ENCODE measurements at regions not wholly inside any gene's neighbourhood (a gene's known extent, or its start where the extent isn't known, plus 50 kb on each side); places are given as distances from the start of the nearest gene placed in this dataset.

- DNase-seq, result no peak
- no peak for TF ChIP-seq CTCF (IDR thresholded peaks at IDR 0.05)
- Mint-ChIP-seq H3K9me3 (peaks cover 0 to 4% (median 2%) of the 10 kb centered on the region in 7 donors), H3K27ac (no peak overlapping the region), H3K36me3 (no peaks in the 10 kb centered on the region), H3K27me3 (ENCODE audit: low read depth in 3 of 3) (no peaks in the 10 kb centered on the region), H3K4me3 (no peak overlapping the region), H3K4me1 (no peaks in the 10 kb centered on the region)
- Histone ChIP-seq H3K4me3 (replicated peaks in 1 of 3; ENCODE audit: low read depth in 2 of 3, low read length in 3 of 3) (no peak overlapping the region), H3K79me2 (ENCODE audit: insufficient read depth, low read length) (no peaks in the 10 kb centered on the region), H3K4me1 (ENCODE audit: control insufficient read depth in 1 of 2, insufficient read depth in 2 of 2, low read length in 2 of 2) (no peaks in the 10 kb centered on the region), H2AFZ (ENCODE audit: insufficient read depth, low read depth, low read length, poor library complexity, severe bottlenecking) (no peak overlapping the region), H3K9ac (ENCODE audit: insufficient read depth, low read length, poor library complexity, severe bottlenecking) (no peak overlapping the region), H4K20me1 (ENCODE audit: insufficient read depth, low read length) (no peaks in the 10 kb centered on the region), H3K27ac (ENCODE audit: low read depth in 1 of 2, low read length in 2 of 2) (no peak overlapping the region), H3K9me3 (replicated peaks in 1 of 2; ENCODE audit: control insufficient read depth in 1 of 2, insufficient read depth in 1 of 2, low read length in 2 of 2) (no peaks in the 10 kb centered on the region), H3K4me2 (replicated peaks; ENCODE audit: extremely low read depth, low read length, poor library complexity, severe bottlenecking) (no peak overlapping the region), H3K27me3 (ENCODE audit: control insufficient read depth in 2 of 2, insufficient read depth in 2 of 2, low read length in 2 of 2) (no peaks in the 10 kb centered on the region), H3K36me3 (replicated peaks in 1 of 2; ENCODE audit: control insufficient read depth in 1 of 2, insufficient read depth in 2 of 2, low read length in 2 of 2) (no peaks in the 10 kb centered on the region)
- WGBS (ENCODE audit: insufficient coverage), result 100% methylated on average over 1 of the region's 4 CpGs
- intact Hi-C loops (cut with micrococcal nuclease), result no loop called here
Observed at GRCh38 chr4:115334736-115335411, 221.5 kb upstream of the NDST4 start.

GRCh38 chr4:115332078-115332477, 218.7 kb upstream of the NDST4 start:
- Mint-ChIP-seq H3K4me1 (no peaks in the 10 kb centered on the region), H3K27me3 (ENCODE audit: low read depth in 3 of 3) (no peaks in the 10 kb centered on the region), H3K4me3 (no peak overlapping the region), H3K36me3 (no peaks in the 10 kb centered on the region), H3K27ac (no peak overlapping the region), H3K9me3 (peaks cover 0 to 4% (median 0%) of the 10 kb centered on the region in 7 donors)
- H3K36me3 ChIP-seq (replicated peaks in 1 of 2; ENCODE audit: control insufficient read depth in 1 of 2, insufficient read depth in 2 of 2, low read length in 2 of 2), result no peaks in the 10 kb centered on the region
- no peak overlapping the region for H3K4me3 ChIP-seq (replicated peaks in 1 of 3; ENCODE audit: low read depth in 2 of 3, low read length in 3 of 3)
- no peak overlapping the region for H2AFZ ChIP-seq (ENCODE audit: insufficient read depth, low read depth, low read length, poor library complexity, severe bottlenecking)
- no peak overlapping the region for H3K4me2 ChIP-seq (replicated peaks; ENCODE audit: extremely low read depth, low read length, poor library complexity, severe bottlenecking)
- no peaks in the 10 kb centered on the region for H4K20me1 ChIP-seq (ENCODE audit: insufficient read depth, low read length)
- no peaks in the 10 kb centered on the region for H3K27me3 ChIP-seq (ENCODE audit: control insufficient read depth in 2 of 2, insufficient read depth in 2 of 2, low read length in 2 of 2)
- H3K9me3 ChIP-seq (replicated peaks in 1 of 2; ENCODE audit: control insufficient read depth in 1 of 2, insufficient read depth in 1 of 2, low read length in 2 of 2), result no peaks in the 10 kb centered on the region
- no peaks in the 10 kb centered on the region for H3K4me1 ChIP-seq (ENCODE audit: control insufficient read depth in 1 of 2, insufficient read depth in 2 of 2, low read length in 2 of 2)
- H3K27ac ChIP-seq (ENCODE audit: low read depth in 1 of 2, low read length in 2 of 2), result no peak overlapping the region
- DNase-seq, result no peak
- no CpG with 5 or more reads among the region's 1 CpG for WGBS (ENCODE audit: insufficient coverage)
- no peak overlapping the region for H3K9ac ChIP-seq (ENCODE audit: insufficient read depth, low read length, poor library complexity, severe bottlenecking)
- intact Hi-C loops (cut with micrococcal nuclease), result no loop called here
- no peaks in the 10 kb centered on the region for H3K79me2 ChIP-seq (ENCODE audit: insufficient read depth, low read length)
- TF ChIP-seq CTCF (IDR thresholded peaks at IDR 0.05), result no peak

All from CD14-positive monocyte (primary cell).